Psoas muscle (tissue), 7 donors: ENCODE measurements at regions not wholly inside any gene's neighbourhood (a gene's known extent, or its start where the extent isn't known, plus 50 kb on each side); places are given as distances from the start of the nearest gene placed in this dataset.

Experiments
- ATAC-seq, 4 donors: fragments of 200-7000 bp; cut with Tn5 transposase; one replicate each; pipeline ENCODE4 v1.9.1; 2020; ENCODE audit warnings: moderate library complexity in 3 of 4, mild to moderate bottlenecking in 2 of 4
- DNase-seq, 2 donors: peaks; one replicate each; pipeline ENCODE4 v3.0.0-alpha.2; 2020
- H3K27ac ChIP-seq: fragments of 200-600 bp; one replicate; pipeline ENCODE4 v1.8.0; 2022
- H3K27me3 ChIP-seq, 3 donors: fragments of 200-600 bp in 1 of 3; one replicate each; pipeline versions ENCODE4 v1.6.1 to v1.8.0; 2013 to 2022; ENCODE audit warnings: low read length in 2 of 3, mild to moderate bottlenecking in 2 of 3, moderate library complexity in 1 of 3; ENCODE audit not compliant: insufficient read depth in 3 of 3
- H3K36me3 ChIP-seq, 2 donors: fragments of 200-600 bp in 1 of 2; one replicate each; pipeline versions ENCODE4 v1.6.1 to v1.8.0; 2013 to 2022; ENCODE audit warnings: low read depth in 1 of 2, mild to moderate bottlenecking in 1 of 2, moderate library complexity in 1 of 2; ENCODE audit not compliant: insufficient read depth in 1 of 2
- H3K4me1 ChIP-seq: fragments of 200-600 bp; one replicate; pipeline ENCODE4 v1.8.0; 2022
- H3K4me3 ChIP-seq: fragments of 200-600 bp; one replicate; pipeline ENCODE4 v1.8.0; 2022; ENCODE audit warnings: mild to moderate bottlenecking
- H3K9me3 ChIP-seq: fragments of 200-600 bp; one replicate; pipeline ENCODE4 v1.8.0; 2022
- CTCF ChIP-seq: fragments of 200-600 bp; IDR thresholded peaks from one replicate; pipeline ENCODE4 v1.8.0; 2022; ENCODE audit warnings: antibody characterized with exemption
- WGBS, 3 donors: extraction: QIAGEN DNeasy Blood & Tissue Kit; methylation state at CpG; one replicate each; pipeline versions ENCODE4 v1.1.6 to v1.1.7; 2013; 5-methylcytosine and 5-hydroxymethylcytosine counted together
- intact Hi-C, 2 donors: fragments of 100-400 bp; cut with DNase I; formaldehyde crosslinking; loops; one replicate each; pipeline versions ENCODE4 v1.11.0 to v1.14.2; 2022
- donor health status: healthy with polysubstance abuse.
- donor health status: DM: no; HTN: no; CAD: no; lungs with moderate emphysema.
- donor health status: Bipolar disorder and iron deficiency.
- donor health status: healthy.
- donor health status: DM: yes; HTN: yes; CAD: no.
- donor health status: DM: no; HTN: no; CAD: no.
- donor health status: DM: yes; HTN: yes; CAD: no.

GRCh38 chr16:5895976-5896375 lies 798.4 kb upstream of the EEF2KMT start:
- 2 to 5% (median 4%) methylated on average over 5 of the region's 5 CpGs for WGBS, 3 donors

GRCh38 chr16:5895137-5895536 lies 797.5 kb upstream of the EEF2KMT start:
- H3K4me3 ChIP-seq: no peak overlapping the region
- H3K27me3 ChIP-seq: no peaks in the 10 kb centered on the region
- H3K36me3 ChIP-seq: no peaks in the 10 kb centered on the region
- H3K4me1 ChIP-seq: no peaks in the 10 kb centered on the region
- intact Hi-C loops: no loop called here
- 10 to 26% (median 25%) methylated on average over 4 of the region's 4 CpGs for WGBS, 3 donors
- DNase-seq (no peak), ATAC-seq (no peak)
- no peak overlapping the region for H3K27ac ChIP-seq
- H3K9me3 ChIP-seq: no peaks in the 10 kb centered on the region
- TF ChIP-seq CTCF: no peak

More at GRCh38 chr16:5895976-5896375, 798.4 kb upstream of the EEF2KMT start:
- H3K36me3 ChIP-seq: no peaks in the 10 kb centered on the region
- TF ChIP-seq CTCF: no peak
- intact Hi-C loops: no loop called here
- ATAC-seq (no peak), DNase-seq (no peak)
- no peak overlapping the region for H3K27ac ChIP-seq
- H3K4me3 ChIP-seq: no peak overlapping the region
- no peaks in the 10 kb centered on the region for H3K9me3 ChIP-seq
- no peaks in the 10 kb centered on the region for H3K4me1 ChIP-seq
- no peaks in the 10 kb centered on the region for H3K27me3 ChIP-seq

GRCh38 chr16:5891296-5891695 lies 793.7 kb upstream of the EEF2KMT start:
- no peaks in the 10 kb centered on the region for H3K27me3 ChIP-seq
- no peaks in the 10 kb centered on the region for H3K36me3 ChIP-seq
- H3K4me3 ChIP-seq: no peak overlapping the region
- TF ChIP-seq CTCF: no peak
- no peak for ATAC-seq
- WGBS, 3 donors: 69 to 77% (median 73%) methylated on average over 7 of the region's 7 CpGs
- no peaks in the 10 kb centered on the region for H3K4me1 ChIP-seq
- no peaks in the 10 kb centered on the region for H3K9me3 ChIP-seq
- no peak for DNase-seq
- H3K27ac ChIP-seq: no peak overlapping the region
- intact Hi-C loops: no loop called here

GRCh38 chr16:5885521-5885920 lies 787.9 kb upstream of the EEF2KMT start:
- intact Hi-C loops: no loop called here

More at GRCh38 chr16:5885521-5885920, 787.9 kb upstream of the EEF2KMT start:
- 60 to 66% (median 62%) methylated on average over 6 of the region's 6 CpGs for WGBS, 3 donors
- Histone ChIP-seq H3K4me3 (no peak overlapping the region), H3K36me3 (no peaks in the 10 kb centered on the region), H3K9me3 (no peaks in the 10 kb centered on the region), H3K27me3 (no peaks in the 10 kb centered on the region), H3K27ac (no peak overlapping the region), H3K4me1 (no peaks in the 10 kb centered on the region)
- DNase-seq (no peak), ATAC-seq (no peak)
- TF ChIP-seq CTCF: no peak
